ENCODE measurements at regions not wholly inside any gene's neighbourhood (a gene's known extent, or its start where the extent isn't known, plus 50 kb on each side); places are given as distances from the start of the nearest gene placed in this dataset.

DNA sequence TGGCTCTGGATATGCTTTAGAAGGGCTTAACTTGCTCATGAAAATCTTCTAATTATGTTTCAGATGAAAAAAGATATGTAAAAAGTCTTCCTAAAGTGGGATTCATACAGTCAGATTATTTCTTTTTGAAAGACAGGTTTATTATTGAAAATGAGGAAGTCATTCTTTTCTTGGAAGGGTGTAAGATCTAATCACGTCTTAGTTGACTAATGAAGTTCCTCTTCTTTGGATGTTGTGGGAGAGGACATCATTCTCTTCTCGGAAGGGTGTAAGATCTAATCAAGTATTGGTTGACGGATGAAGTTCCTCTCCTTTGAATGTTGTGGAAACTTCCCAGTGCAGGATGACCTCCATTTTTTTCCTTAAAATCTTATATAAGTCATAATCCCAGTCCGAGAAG lies 74.9 kb downstream of the ALG10 start:
- no peaks in the 10 kb centered on the region for H3K27me3 ChIP-seq (ENCODE audit: control insufficient read depth, insufficient read depth, low read length)
- no peaks in the 10 kb centered on the region for H3K9me3 ChIP-seq (ENCODE audit: control insufficient read depth, insufficient read depth, low read depth, low read length)
- no peak overlapping the region for H3K9ac ChIP-seq (ENCODE audit: insufficient read depth, low read length)
- no peak for DNase-seq (ENCODE audit: low read depth in 2 of 2)
- no peak overlapping the region for H2AFZ ChIP-seq (ENCODE audit: low read length)
- no peaks in the 10 kb centered on the region for H3K4me1 ChIP-seq (ENCODE audit: control insufficient read depth, extremely low read depth, insufficient read depth, low read length)
- H3K27ac ChIP-seq (ENCODE audit: insufficient read depth, low read length), result no peak overlapping the region
- TF ChIP-seq, protein P1, sequence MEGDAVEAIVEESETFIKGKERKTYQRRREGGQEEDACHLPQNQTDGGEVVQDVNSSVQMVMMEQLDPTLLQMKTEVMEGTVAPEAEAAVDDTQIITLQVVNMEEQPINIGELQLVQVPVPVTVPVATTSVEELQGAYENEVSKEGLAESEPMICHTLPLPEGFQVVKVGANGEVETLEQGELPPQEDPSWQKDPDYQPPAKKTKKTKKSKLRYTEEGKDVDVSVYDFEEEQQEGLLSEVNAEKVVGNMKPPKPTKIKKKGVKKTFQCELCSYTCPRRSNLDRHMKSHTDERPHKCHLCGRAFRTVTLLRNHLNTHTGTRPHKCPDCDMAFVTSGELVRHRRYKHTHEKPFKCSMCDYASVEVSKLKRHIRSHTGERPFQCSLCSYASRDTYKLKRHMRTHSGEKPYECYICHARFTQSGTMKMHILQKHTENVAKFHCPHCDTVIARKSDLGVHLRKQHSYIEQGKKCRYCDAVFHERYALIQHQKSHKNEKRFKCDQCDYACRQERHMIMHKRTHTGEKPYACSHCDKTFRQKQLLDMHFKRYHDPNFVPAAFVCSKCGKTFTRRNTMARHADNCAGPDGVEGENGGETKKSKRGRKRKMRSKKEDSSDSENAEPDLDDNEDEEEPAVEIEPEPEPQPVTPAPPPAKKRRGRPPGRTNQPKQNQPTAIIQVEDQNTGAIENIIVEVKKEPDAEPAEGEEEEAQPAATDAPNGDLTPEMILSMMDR (conservative IDR thresholded peaks at IDR 0.05 in 1 of 2, IDR thresholded peaks at IDR 0.05 in 1 of 2; ENCODE audit: low read depth in 1 of 2, low read length in 2 of 2), result no peak
- no peak for TF ChIP-seq EZH2 (IDR thresholded peaks at IDR 0.05; ENCODE audit: low read length, missing control alignments)
- no peak overlapping the region for H3K4me2 ChIP-seq (ENCODE audit: extremely low read depth, insufficient read depth, low read length)
- H3K36me3 ChIP-seq (ENCODE audit: control insufficient read depth, insufficient read depth, low read length), result no peaks in the 10 kb centered on the region
- no peaks in the 10 kb centered on the region for H4K20me1 ChIP-seq (ENCODE audit: control insufficient read depth, extremely low read depth, insufficient read depth, low read length)
- no peaks in the 10 kb centered on the region for H3K79me2 ChIP-seq (ENCODE audit: control insufficient read depth, insufficient read depth, low read length)
- H3K4me3 ChIP-seq (replicated peaks in 1 of 4; ENCODE audit: control extremely low read depth in 1 of 4, insufficient read depth in 1 of 4, low read depth in 3 of 4, low read length in 4 of 4), result no peak overlapping the region

DNA sequence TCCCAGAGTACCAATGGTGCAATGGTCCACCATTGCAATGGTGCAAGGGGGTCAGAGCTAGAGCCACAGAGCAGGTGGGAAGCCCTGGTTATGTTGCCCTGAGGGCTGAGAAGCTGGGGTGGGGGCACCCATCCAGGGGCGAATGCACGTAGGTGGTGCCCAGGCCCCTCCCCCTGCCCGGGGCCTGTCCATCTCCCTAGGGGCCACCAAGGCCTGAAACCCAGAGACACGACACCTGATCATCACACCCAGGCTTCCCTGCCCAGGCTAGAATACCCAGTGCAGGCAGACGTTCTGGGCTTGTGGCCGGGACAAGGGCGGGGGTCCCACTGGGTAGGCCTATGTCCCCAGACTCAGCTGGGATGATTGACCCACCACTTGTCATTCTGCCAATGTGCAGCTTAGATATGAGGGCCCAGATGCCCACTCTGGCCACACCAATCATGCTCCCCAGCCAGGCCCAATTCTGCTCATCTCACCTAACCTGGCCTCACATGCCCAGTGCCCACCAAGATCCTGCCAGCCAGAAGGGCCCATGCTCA lies 83.2 kb downstream of the ALG10 start:
- H3K4me1 ChIP-seq (ENCODE audit: control insufficient read depth, extremely low read depth, insufficient read depth, low read length), result no peaks in the 10 kb centered on the region
- no peak overlapping the region for H3K9ac ChIP-seq (ENCODE audit: insufficient read depth, low read length)
- no peak overlapping the region for H3K4me2 ChIP-seq (ENCODE audit: extremely low read depth, insufficient read depth, low read length)
- H3K79me2 ChIP-seq (ENCODE audit: control insufficient read depth, insufficient read depth, low read length), result no peaks in the 10 kb centered on the region
- DNase-seq (ENCODE audit: low read depth in 2 of 2), result no peak
- no peak overlapping the region for H2AFZ ChIP-seq (ENCODE audit: low read length)
- H3K4me3 ChIP-seq (replicated peaks in 1 of 4; ENCODE audit: control extremely low read depth in 1 of 4, insufficient read depth in 1 of 4, low read depth in 3 of 4, low read length in 4 of 4), result no peak overlapping the region
- no peaks in the 10 kb centered on the region for H3K27me3 ChIP-seq (ENCODE audit: control insufficient read depth, insufficient read depth, low read length)
- H3K36me3 ChIP-seq (ENCODE audit: control insufficient read depth, insufficient read depth, low read length), result no peaks in the 10 kb centered on the region
- no peak overlapping the region for H3K27ac ChIP-seq (ENCODE audit: insufficient read depth, low read length)
- no peaks in the 10 kb centered on the region for H3K9me3 ChIP-seq (ENCODE audit: control insufficient read depth, insufficient read depth, low read depth, low read length)
- TF ChIP-seq, protein P1 (conservative IDR thresholded peaks at IDR 0.05 in 1 of 2, IDR thresholded peaks at IDR 0.05 in 1 of 2; ENCODE audit: low read depth in 1 of 2, low read length in 2 of 2), result no peak
- TF ChIP-seq EZH2 (IDR thresholded peaks at IDR 0.05; ENCODE audit: low read length, missing control alignments), result no peak
- no peaks in the 10 kb centered on the region for H4K20me1 ChIP-seq (ENCODE audit: control insufficient read depth, extremely low read depth, insufficient read depth, low read length)

- Histone ChIP-seq H3K79me2 (ENCODE audit: control insufficient read depth, insufficient read depth, low read length) (no peaks in the 10 kb centered on the region), H3K4me2 (ENCODE audit: extremely low read depth, insufficient read depth, low read length) (no peak overlapping the region), H4K20me1 (ENCODE audit: control insufficient read depth, extremely low read depth, insufficient read depth, low read length) (no peaks in the 10 kb centered on the region), H3K4me1 (ENCODE audit: control insufficient read depth, extremely low read depth, insufficient read depth, low read length) (no peaks in the 10 kb centered on the region), H3K27ac (ENCODE audit: insufficient read depth, low read length) (no peak overlapping the region), H2AFZ (ENCODE audit: low read length) (no peak overlapping the region), H3K27me3 (ENCODE audit: control insufficient read depth, insufficient read depth, low read length) (no peaks in the 10 kb centered on the region), H3K9me3 (ENCODE audit: control insufficient read depth, insufficient read depth, low read depth, low read length) (no peaks in the 10 kb centered on the region), H3K36me3 (ENCODE audit: control insufficient read depth, insufficient read depth, low read length) (no peaks in the 10 kb centered on the region), H3K4me3 (replicated peaks in 1 of 4; ENCODE audit: control extremely low read depth in 1 of 4, insufficient read depth in 1 of 4, low read depth in 3 of 4, low read length in 4 of 4) (no peak overlapping the region), H3K9ac (ENCODE audit: insufficient read depth, low read length) (no peak overlapping the region)
- TF ChIP-seq, protein P1 (conservative IDR thresholded peaks at IDR 0.05 in 1 of 2, IDR thresholded peaks at IDR 0.05 in 1 of 2; ENCODE audit: low read depth in 1 of 2, low read length in 2 of 2), result no peak
- TF ChIP-seq EZH2 (IDR thresholded peaks at IDR 0.05; ENCODE audit: low read length, missing control alignments), result no peak
- DNase-seq (ENCODE audit: low read depth in 2 of 2), result no peak
Observed at GRCh38 chr12:34106172-34106571, 83.9 kb downstream of the ALG10 start.

Data from fibroblast of lung (primary cell).